Hematopoietic multipotent progenitor cell treated with erythropoietin and hydrocortisone succinate and interleukin-3 and kit ligand, for 4 days (in vitro differentiated cells): ENCODE measurements at regions not wholly inside any gene's neighbourhood (a gene's known extent, or its start where the extent isn't known, plus 50 kb on each side); places are given as distances from the start of the nearest gene placed in this dataset.

Experiments used
- DNase-seq: peaks from one replicate; pipeline ENCODE4 v3.0.0-alpha.2; 2015

- no peak for DNase-seq
Measured at GRCh38 chr3:116939091-116939490, 229.5 kb downstream of the TUSC7 start.

GRCh38 chr3:116939550-116939949, 230.0 kb downstream of the TUSC7 start:
- DNase-seq: no peak

- no peak for DNase-seq
Measured at GRCh38 chr3:116940719-116941118, 231.1 kb downstream of the TUSC7 start.

DNA sequence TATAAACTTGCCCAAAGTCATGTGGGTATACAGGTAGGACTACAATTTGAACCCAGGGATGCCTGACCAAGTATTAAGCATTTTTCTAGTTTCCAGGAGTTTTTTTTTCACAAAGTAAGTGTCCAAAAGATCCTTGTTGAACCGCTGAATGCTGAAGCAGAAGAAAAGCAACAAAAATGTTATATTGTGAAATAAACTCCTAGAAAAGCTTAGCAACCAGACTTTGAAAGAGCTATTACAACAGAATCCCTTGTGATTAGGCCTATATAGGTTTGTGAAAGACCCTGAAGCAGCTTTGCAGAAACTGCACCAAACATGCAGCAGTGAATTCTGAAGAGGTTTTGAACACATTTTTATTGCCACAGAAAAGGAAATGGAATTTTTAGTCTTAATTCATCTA, 236.8 kb downstream of the TUSC7 start:
- no peak for DNase-seq

DNA sequence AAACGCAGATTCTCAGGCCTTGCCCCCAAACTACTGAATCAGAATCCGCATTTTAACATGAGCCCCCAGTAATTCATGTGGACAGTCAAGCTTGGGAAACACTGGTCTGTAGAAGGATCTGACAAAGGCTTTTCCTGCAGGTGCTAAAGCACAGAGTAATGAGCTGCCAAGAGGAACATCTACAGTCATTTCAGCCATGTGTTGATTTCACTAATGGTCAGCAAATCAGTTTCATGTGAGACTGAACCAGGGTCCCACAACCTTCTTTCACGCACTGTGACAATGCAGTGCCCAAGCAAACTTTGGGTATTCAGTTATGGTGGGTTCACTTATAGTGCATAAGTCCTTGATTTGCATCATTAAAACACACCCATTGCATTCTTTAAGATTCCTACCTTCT, 237.6 kb downstream of the TUSC7 start:
- no peak for DNase-seq

GRCh38 chr3:116947809-116948208, 238.2 kb downstream of the TUSC7 start:
- DNase-seq: no peak

- no peak for DNase-seq
Measured at GRCh38 chr3:116950301-116951055, 240.9 kb downstream of the TUSC7 start.

DNA sequence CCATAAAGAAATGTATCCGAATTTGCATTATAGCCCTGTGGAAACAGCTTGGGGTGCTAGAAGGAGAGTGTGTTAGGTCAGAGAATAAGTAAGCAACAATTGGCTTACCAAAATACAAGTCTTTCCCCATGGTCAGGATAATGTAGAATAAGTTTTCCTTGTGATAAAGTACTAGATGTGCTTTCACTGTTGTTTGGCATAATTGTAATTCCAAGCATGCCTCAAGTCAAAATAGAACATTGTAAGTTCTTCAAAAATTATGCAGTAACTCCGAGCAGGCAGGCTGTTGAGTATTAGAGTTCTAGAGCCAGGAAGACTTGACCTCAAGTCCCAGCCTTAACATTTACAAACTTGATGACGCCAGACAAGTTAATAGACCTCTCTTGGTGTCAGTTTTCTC, 242.0 kb downstream of the TUSC7 start:
- no peak for DNase-seq

- DNase-seq: no peak
Measured at GRCh38 chr3:116958291-116958690, 248.7 kb downstream of the TUSC7 start.

DNA sequence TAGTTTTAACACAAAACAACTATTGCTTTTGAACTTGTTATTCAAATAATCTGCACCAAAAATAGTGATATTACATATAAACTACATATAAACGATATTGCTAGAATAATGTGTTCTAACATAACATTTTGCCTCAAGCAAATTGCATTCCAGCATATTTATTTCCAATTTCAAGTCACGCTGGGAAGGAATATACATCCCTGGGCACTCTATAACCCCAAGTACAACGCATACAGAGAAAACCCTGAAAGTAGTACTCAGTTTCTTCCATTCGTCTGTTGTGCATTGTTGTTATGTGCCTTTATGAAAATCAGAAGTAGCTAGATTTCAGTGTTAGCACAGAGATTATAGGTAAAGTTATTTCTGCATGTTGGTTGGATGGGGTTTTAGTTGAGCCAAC, 251.5 kb downstream of the TUSC7 start:
- no peak for DNase-seq

GRCh38 chr3:116963802-116964201, 254.2 kb downstream of the TUSC7 start:
- DNase-seq: no peak

GRCh38 chr3:116966649-116967048, 257.1 kb downstream of the TUSC7 start:
- no peak for DNase-seq

DNA sequence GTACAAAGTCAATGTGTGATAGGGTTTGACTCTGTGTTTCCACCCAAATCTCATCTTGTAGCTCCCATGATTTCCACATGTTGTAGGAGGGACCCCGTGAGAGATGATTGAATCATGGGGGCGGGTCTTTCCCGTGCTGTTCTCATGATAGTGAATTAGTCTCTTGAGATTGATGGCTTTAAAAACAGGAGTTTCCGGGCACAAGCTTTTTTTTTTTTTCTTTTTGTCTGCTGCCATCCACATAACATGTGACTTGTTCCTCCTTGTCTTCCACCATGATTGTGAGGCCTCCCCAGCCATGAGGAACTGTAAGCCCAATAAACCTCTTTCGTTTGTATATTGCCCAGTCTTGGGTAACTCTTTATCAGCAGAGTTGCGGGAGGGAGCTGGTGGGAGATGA, 259.6 kb downstream of the TUSC7 start:
- DNase-seq: no peak

GRCh38 chr3:116969646-116970045, 260.1 kb downstream of the TUSC7 start:
- DNase-seq: no peak

DNA sequence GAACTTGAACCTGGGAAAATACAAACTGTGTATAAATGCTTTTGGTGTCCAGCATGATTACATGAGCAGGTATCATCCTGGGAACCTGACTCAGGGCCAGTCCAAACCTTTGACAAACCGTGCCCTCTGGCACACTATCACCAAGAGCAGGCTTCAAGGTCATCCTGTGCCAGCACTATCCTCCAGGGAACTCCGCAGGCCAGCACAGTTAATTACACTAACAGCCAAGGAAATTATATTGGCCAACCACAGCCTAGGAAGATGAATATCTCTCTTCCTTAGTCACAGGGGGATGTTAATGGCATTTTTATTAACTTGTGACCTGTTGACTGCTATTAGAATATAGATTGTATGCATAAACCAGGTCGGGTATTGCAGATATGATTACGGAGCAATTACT, 262.0 kb downstream of the TUSC7 start:
- no peak for DNase-seq

DNA sequence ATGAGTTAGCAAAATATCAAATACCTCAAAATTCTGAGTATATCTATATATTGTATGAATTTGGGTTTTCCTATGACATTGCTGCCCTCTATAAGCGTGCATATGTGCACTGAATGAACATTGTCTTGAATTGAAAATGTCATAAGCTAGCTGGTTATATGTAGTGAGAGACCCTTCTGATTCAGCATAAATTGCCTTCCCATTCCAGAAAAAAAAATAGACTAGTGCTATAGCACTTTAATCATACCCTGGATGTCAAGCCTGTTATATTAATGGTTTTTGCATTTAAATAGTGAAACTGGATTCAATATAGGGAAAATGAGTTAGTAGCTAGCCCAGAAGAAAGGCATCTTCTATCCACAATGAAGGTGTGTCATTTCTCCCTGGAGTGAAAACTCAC, 265.1 kb downstream of the TUSC7 start:
- no peak for DNase-seq

DNA sequence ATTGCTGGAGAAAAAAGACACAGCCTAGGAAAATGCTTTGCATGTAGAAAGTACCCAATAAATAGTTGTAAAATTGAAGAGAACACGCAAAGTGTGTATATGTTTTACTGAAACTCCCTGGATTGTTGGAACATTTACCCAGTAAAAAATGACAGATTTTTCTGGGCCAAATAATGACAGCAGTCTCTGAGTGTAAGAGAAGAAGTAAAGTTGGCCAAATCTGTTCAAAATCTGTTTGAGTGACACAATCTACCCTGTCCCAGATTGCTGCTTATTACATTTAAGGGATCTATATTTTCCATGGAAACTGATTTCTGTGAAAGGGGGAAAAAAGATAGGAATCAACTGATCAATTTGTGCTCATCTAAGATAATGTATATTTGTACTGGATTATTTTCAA, 267.9 kb downstream of the TUSC7 start:
- DNase-seq: no peak

GRCh38 chr3:116980099-116980498, 270.5 kb downstream of the TUSC7 start:
- DNase-seq: no peak

DNA sequence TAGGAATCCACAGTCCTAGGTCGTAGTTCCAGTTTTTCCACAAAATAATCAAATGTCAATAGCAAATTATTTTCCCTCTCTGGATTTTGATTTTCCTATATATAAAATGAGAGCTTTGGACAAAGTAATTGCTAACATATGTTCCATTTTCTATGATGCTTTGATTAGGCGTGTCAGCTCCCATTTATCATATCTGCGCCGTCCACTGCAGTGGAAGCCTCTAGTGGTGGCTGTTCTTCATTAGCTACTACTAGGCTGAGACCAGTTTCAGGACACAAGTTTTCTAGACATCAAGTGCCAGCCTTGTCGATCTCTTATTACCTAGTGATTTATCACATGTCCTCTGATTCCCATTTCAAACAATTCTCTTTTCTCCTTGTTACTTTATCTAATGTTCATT, 271.5 kb downstream of the TUSC7 start:
- no peak for DNase-seq

DNA sequence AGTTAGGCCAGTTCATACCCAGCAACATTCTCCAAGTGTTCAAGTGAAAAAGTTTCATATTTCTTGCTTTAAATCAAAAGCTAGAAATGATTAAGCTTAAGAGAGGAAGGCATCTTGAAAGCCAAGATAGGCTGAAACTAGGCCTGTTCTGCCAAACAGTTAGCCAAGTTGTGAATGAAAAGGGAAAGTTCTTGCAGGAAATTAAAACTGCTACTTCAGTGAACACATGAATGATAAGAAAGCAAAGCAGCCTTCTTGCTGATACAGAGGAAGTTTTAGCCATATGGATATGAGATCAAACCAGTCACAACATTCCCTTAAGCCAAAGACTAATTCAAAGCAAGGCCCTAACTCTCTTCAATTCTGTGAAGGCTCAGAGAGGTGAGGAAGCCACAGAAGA, 274.7 kb downstream of the TUSC7 start:
- DNase-seq: no peak

GRCh38 chr3:116994351-116994879, 284.8 kb downstream of the TUSC7 start:
- DNase-seq: no peak

DNA sequence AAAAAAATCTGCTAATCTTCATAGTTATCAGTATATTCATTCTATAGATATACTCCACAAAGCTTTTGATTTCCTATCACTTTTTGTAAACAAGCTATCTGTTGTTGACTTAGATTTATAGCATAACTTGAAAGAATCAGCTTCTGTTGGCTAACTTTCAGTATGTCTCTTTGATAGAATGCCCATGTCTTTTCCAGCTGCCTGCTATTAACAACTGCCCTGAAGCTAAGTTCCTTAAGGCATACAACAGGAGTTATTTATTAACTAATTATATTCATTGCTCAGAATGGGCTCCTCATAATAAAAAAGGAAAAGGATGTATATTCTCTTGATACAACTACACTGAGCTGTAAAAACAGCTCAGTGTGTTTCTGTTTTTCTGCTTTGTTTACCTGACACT, 293.9 kb downstream of the TUSC7 start:
- DNase-seq: no peak

GRCh38 chr3:117005274-117005673, 295.7 kb downstream of the TUSC7 start:
- DNase-seq: no peak

- DNase-seq: no peak
Measured at GRCh38 chr3:117005911-117006522, 296.4 kb downstream of the TUSC7 start.

DNA sequence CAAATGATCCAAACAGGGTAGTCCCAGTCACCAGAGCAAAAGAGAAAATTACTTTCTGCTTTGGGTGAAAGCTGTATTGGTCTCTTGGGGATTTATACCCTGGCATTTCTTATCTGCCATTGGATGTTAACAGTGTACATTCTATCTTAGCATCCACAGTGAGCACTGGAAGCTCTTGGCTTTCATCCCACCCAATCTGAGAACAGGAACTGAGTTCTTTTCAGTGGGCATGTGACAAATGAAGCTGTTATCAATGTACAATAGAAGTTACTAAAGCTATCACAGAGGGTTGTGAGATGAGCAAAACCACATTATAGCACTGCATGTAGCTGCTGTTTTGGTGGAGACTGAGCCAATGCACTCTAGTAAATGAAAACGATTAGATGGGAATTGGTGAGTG, 300.7 kb downstream of the TUSC7 start:
- no peak for DNase-seq
